NT2/D1 (cell line): ENCODE measurements at regions not wholly inside any gene's neighbourhood (a gene's known extent, or its start where the extent isn't known, plus 50 kb on each side); places are given as distances from the start of the nearest gene placed in this dataset.

Source experiments
- SUZ12 ChIP-seq: IDR thresholded peaks from 2 replicates; pipeline ENCODE4 v1.6.1; 2011; ENCODE audit not compliant: insufficient read length, insufficient read depth; ENCODE audit errors: extremely low read depth
- ZNF274 ChIP-seq: IDR thresholded peaks from 2 replicates; pipeline ENCODE4 v1.6.1; 2011; ENCODE audit warnings: mild to moderate bottlenecking, low read depth, low read length

- no peak for TF ChIP-seq SUZ12
- TF ChIP-seq ZNF274 = no peak
These were observed 287.1 kb downstream of the IZUMO3 start for GRCh38 chr9:24258626-24259025.
